ENCODE measurements at regions not wholly inside any gene's neighbourhood (a gene's known extent, or its start where the extent isn't known, plus 50 kb on each side); places are given as distances from the start of the nearest gene placed in this dataset.

GRCh38 chr10:61335359-61335758 lies 117.8 kb downstream of the TMEM26 start:
- TF ChIP-seq CTCF (IDR thresholded peaks at IDR 0.05) (no peak), POLR2A (IDR thresholded peaks at IDR 0.05) (no peak)
